ENCODE measurements at regions not wholly inside any gene's neighbourhood (a gene's known extent, or its start where the extent isn't known, plus 50 kb on each side); places are given as distances from the start of the nearest gene placed in this dataset.

DNA sequence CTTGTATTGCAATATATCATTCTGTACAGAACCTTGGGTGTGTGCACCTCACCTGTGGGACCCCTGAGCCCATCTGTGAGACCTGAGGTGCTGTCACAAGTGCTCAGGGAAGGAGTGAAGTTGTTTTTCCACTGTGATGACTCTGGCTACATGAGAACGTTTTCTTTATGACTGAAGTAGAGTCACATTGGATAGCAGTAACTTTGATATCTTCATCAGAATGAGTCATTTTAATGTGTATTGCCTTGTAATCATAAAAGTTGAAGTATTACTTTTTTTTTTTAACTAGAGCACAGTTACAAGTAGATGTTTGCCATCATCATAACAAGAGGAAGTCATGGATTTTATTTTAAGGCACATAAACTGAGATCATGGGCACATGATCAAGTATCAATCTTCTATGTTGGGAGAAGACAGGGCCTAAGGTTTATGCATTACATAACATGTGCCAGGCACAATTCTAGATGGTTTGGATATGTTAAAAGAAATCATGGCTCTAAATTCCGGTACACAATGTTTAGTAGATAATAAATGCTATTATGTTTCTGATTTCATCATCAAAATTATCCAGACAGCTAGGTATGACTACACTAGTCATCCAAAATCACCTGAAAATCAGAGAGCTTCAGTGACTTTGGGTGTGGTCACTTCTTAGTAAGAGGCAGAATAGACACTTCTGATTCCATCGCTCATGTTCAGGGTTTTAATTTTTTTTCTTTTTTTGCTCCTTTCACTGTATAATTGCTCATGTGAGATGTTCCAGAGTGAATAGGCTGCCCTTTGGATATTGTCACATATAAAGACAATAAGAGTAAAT is 82.7 kb upstream of the KLF6 start:
- TF ChIP-seq MYC (IDR thresholded peaks at IDR 0.05; ENCODE audit: low read depth, low read length) = no peak
- no peak for TF ChIP-seq POLR2A (IDR thresholded peaks at IDR 0.05; ENCODE audit: extremely low read depth, insufficient read length)
- TF ChIP-seq, protein P1, sequence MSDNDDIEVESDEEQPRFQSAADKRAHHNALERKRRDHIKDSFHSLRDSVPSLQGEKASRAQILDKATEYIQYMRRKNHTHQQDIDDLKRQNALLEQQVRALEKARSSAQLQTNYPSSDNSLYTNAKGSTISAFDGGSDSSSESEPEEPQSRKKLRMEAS (IDR thresholded peaks at IDR 0.05; ENCODE audit: low read depth, low read length) = no peak
- TF ChIP-seq, protein P2, sequence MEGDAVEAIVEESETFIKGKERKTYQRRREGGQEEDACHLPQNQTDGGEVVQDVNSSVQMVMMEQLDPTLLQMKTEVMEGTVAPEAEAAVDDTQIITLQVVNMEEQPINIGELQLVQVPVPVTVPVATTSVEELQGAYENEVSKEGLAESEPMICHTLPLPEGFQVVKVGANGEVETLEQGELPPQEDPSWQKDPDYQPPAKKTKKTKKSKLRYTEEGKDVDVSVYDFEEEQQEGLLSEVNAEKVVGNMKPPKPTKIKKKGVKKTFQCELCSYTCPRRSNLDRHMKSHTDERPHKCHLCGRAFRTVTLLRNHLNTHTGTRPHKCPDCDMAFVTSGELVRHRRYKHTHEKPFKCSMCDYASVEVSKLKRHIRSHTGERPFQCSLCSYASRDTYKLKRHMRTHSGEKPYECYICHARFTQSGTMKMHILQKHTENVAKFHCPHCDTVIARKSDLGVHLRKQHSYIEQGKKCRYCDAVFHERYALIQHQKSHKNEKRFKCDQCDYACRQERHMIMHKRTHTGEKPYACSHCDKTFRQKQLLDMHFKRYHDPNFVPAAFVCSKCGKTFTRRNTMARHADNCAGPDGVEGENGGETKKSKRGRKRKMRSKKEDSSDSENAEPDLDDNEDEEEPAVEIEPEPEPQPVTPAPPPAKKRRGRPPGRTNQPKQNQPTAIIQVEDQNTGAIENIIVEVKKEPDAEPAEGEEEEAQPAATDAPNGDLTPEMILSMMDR (IDR thresholded peaks at IDR 0.05; ENCODE audit: low read depth, low read length) = no peak
- no peak for DNase-seq (ENCODE audit: low read depth)
- H3K4me3 ChIP-seq (ENCODE audit: low read depth, low read length) = no peak overlapping the region

DNA sequence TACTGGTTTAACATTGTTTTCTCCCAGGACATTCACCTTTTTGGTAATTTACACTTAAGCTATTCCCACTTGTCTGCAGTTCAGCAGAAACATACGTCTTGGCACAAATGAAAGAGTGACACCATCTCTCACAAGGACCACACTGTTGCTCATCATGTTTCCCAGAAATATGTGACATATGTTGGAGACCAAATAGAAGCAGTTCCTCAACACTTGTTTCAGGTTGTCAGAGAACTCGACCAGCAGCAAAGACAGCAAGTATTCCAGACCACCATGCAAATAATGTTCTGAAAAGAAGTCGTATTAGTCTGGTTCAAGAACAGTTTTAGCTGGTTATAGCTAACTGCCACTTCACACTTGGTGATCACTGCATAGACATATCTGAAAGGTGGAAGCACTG is 81.3 kb upstream of the KLF6 start:
- no peak overlapping the region for H3K4me3 ChIP-seq (ENCODE audit: low read depth, low read length)
- no peak for DNase-seq (ENCODE audit: low read depth)
- TF ChIP-seq, protein P1 (IDR thresholded peaks at IDR 0.05; ENCODE audit: low read depth, low read length) = no peak
- no peak for TF ChIP-seq POLR2A (IDR thresholded peaks at IDR 0.05; ENCODE audit: extremely low read depth, insufficient read length)
- TF ChIP-seq, protein P2 (IDR thresholded peaks at IDR 0.05; ENCODE audit: low read depth, low read length) = no peak

DNA sequence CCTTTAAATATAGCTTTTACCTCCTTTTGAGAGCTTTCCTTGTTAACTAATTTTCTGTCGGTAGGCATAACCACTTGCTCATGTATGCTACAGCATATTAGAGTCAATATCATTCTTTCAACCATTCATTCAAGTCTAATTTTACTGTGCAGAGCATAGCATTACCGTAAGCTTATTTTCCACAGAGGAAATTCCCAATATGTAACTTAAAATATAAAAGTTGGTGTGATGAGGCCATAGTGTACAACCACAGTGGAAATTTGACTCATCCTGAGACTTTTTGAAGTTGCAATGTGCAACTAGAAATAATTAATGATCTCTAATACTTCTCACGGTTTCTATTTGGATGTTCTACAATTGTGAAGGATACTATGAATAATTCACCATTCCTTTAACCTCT is 80.6 kb upstream of the KLF6 start:
- no peak for DNase-seq (ENCODE audit: low read depth)
- H3K4me3 ChIP-seq (ENCODE audit: low read depth, low read length) = no peak overlapping the region
- TF ChIP-seq, protein P1 (IDR thresholded peaks at IDR 0.05; ENCODE audit: low read depth, low read length) = no peak

DNA sequence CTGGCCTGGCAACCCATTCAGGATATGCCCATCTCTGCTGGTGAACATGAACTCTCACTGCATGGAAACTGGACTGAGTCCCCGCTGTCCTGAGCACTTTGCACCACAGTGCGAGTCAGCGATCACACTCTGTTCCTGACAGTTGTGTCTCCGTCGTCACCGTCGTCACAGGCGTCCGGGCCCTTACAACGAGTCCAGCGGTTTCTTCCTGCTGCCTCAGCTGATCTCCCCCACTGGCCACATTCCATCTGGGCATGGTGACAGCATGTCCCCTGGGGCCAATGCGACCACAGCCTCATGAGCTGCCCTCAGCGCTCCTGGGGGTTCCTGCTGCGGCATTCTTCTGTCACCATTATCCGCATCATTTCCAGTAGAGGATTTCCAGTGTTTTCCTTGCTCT is 76.8 kb upstream of the KLF6 start:
- H3K4me3 ChIP-seq (ENCODE audit: low read depth, low read length) = no peak overlapping the region
- no peak for TF ChIP-seq MYC (IDR thresholded peaks at IDR 0.05; ENCODE audit: low read depth, low read length)
- TF ChIP-seq, protein P1 (IDR thresholded peaks at IDR 0.05; ENCODE audit: low read depth, low read length) = no peak
- TF ChIP-seq, protein P2 (IDR thresholded peaks at IDR 0.05; ENCODE audit: low read depth, low read length) = no peak
- no peak for TF ChIP-seq POLR2A (IDR thresholded peaks at IDR 0.05; ENCODE audit: extremely low read depth, insufficient read length)
- DNase-seq (ENCODE audit: low read depth) = no peak

DNA sequence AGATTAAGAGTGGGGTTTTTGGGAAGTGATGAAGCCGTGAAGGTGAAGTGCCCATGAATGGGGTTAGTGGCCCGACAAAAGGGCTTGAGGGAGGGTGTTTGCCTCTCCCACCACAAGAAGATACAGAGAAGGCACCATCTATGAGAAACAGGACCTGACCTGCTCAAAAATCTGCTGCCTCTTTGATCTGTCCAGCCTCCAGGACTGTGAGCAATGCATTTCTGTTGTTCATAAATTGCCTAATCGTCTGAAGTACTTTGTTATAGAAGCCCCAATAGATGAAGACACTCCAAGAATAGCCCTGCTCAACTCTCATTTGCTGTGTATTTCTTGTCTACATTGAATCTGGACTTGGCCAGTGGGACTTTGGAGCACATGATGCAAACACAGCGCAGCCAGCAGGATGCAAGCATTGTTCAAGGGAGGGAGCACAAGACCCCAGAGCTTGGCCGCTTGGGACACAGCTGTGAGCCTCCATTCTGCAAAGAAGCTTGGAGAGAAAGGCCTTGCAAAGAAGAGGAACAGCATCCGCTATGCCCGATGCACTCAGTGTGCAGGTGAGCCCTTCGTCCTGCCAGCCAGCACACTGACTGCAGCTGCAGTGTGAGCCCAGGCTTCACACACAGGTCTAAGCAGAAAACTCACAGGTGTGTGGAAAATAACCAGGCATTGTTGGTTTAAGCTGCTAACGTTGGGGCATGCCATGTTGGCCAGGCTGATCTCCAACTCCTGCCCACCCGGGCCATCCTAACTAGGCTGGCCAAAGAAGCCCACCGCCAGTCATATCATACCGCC is 73.2 kb upstream of the KLF6 start:
- no peak overlapping the region for H3K4me3 ChIP-seq (ENCODE audit: low read depth, low read length)
- TF ChIP-seq, protein P1 (IDR thresholded peaks at IDR 0.05; ENCODE audit: low read depth, low read length) = no peak
- TF ChIP-seq MYC (IDR thresholded peaks at IDR 0.05; ENCODE audit: low read depth, low read length) (no peak), POLR2A (IDR thresholded peaks at IDR 0.05; ENCODE audit: extremely low read depth, insufficient read length) (no peak)
- TF ChIP-seq, protein P2 (IDR thresholded peaks at IDR 0.05; ENCODE audit: low read depth, low read length) = no peak
- DNase-seq (ENCODE audit: low read depth) = no peak

DNA sequence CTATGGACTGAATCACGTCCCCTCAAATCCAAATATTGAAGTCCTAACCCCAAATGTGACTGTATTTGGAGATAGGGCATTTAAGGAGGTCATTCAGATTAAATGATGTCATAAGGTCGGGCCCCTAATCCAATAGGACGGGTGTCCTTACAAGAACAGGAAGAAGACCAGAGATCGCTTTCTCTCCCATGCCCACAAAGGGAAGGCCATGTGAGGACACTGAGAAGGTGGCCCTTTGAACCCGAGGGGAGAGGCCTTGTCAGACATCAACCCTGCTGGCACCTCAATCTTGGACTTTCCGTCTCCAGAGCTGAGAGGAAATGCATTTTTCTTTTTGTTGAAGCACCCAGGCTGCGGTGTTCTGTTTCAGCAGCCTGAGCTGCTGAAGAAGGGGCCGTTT is 72.3 kb upstream of the KLF6 start:
- TF ChIP-seq, protein P1 (IDR thresholded peaks at IDR 0.05; ENCODE audit: low read depth, low read length) = no peak
- TF ChIP-seq, protein P2 (IDR thresholded peaks at IDR 0.05; ENCODE audit: low read depth, low read length) = no peak
- TF ChIP-seq MYC (IDR thresholded peaks at IDR 0.05; ENCODE audit: low read depth, low read length) (no peak), POLR2A (IDR thresholded peaks at IDR 0.05; ENCODE audit: extremely low read depth, insufficient read length) (no peak)
- H3K4me3 ChIP-seq (ENCODE audit: low read depth, low read length) = no peak overlapping the region
- DNase-seq (ENCODE audit: low read depth) = no peak

Measured in NB4 (cell line).